Muscle of arm (tissue), 1 donor: ENCODE measurements at regions not wholly inside any gene's neighbourhood (a gene's known extent, or its start where the extent isn't known, plus 50 kb on each side); places are given as distances from the start of the nearest gene placed in this dataset.
"Not testable (repeated sequence)": the region's sequence is repeated elsewhere in the genome, so short reads cannot be mapped to it uniquely, and the experiment has no call there.

ENCODE experiments used
- DNase-seq: peaks from one replicate; pipeline ENCODE4 v3.0.0-alpha.2; 2013

DNA sequence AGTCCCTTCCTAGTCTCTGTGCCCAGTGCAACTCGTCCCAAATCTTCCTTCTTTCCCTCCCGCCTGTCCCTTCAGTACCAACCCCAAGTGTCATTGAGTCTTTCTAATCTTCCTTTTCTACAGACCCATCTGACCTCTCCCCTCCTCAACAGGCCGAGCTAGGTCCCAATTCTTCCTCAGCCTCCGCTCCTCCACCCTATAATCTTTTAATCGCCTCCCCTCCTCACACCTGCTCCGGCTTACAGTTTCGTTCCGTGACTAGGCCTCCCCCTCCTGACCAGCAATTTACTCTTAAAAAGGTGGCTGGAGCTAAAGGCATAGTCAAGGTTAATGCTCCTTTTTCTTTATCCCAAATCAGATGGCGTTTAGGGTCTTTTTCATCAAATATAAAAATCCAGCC is 123.1 kb upstream of the MAP2 start:
- DNase-seq: not testable (repeated sequence)

GRCh38 chr2:209305026-209305425 is 118.8 kb upstream of the MAP2 start:
- no peak for DNase-seq

DNA sequence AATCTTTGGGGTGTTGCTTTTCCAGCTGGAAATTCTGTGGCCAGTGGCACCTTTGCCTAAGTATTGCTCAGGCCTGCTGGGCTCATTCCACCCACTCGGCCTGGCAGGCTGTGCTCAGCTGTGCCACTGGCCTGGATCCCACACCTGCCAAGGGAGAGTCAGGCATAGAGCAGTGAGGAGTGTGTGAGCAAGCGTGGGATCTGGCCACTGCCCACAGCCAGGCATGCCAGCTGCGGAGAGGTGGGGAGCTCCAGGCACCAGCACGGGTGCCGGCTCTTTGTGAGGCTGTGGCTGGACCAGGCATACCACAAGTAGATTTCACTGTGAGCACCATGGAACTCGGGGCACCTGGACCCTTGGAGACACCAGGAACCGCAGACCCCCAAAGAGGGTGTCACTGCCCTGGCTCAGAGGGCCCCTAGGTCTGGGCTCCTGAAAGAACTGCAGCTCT is 118.1 kb upstream of the MAP2 start:
- no peak for DNase-seq

GRCh38 chr2:209307161-209308001 is 116.5 kb upstream of the MAP2 start:
- DNase-seq: no peak

DNA sequence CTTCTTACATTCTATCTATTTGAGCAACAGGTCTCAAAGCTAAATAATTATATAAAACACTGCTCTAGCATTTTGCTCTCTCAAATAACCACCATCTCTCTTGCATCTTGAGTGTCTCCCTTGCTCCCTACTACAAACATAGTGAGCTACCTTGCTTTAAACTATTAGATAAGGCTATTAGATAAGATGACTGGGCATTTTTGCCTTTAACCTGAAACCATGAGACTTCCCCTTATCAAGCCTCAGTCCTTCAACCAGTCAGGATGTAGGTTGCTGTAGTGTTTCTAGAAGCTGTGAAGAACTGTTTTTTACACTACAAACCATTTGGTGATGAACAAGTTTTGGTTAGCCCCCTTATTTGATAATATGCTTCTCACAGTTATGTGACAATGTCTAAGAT is 115.4 kb upstream of the MAP2 start:
- DNase-seq: no peak

DNA sequence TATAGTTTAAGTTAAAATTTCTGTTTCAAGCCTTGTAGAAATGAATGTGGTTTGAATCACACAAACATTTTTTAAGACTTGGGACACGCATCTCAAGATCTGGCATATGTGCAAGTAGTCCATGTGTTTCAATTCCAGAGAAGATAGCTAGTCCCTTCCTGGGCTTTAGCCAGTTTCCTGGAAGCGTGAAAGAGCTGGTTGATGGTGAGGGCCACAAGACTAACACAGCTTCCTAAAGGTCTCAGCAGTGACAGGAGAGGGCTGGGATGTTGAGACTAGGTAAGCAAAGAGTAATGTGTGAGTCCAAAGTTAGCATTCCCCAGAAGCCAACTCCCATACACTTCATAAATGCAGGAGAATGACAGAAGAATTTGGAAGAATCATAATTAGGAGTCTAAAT is 111.9 kb upstream of the MAP2 start:
- DNase-seq: no peak

- not testable (repeated sequence) for DNase-seq
Measured at GRCh38 chr2:209312450-209312849, 111.4 kb upstream of the MAP2 start.

DNA sequence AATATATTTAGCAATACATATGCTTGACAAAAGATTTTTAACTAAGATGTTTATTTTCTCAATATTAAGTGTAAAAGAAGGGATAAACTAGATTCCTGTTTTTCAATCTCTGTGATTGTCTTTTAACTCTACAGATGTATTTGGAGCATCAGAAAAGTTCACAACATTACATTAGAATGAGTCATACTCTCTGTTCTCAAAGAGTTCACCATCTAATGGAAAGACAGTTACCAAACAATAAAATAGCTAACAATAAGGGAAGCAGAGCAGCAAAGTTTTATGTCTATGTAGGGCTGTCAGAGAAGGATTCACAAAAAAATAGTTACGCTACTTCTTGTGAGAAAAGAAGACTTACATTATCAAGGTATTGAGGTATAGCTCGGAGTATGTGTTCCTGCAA is 109.2 kb upstream of the MAP2 start:
- DNase-seq: no peak

DNA sequence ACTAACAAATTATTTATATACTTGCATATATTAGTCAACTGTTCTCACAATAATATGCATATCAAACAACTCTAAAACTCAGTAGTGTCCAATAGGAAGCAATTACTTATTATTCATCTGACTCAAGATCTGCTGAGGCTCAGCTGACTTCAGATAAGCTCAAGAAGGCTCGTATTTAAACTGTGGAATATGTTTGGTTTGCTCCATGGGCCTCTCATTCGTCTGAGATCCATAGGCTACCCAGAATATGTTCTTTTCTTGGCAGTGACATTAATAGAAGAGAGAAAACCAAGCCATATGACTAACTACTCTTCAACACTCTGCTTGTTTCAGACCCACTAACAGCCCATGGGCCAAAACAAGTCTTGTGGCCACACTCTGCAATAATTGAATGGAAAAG is 107.7 kb upstream of the MAP2 start:
- DNase-seq: no peak

DNA sequence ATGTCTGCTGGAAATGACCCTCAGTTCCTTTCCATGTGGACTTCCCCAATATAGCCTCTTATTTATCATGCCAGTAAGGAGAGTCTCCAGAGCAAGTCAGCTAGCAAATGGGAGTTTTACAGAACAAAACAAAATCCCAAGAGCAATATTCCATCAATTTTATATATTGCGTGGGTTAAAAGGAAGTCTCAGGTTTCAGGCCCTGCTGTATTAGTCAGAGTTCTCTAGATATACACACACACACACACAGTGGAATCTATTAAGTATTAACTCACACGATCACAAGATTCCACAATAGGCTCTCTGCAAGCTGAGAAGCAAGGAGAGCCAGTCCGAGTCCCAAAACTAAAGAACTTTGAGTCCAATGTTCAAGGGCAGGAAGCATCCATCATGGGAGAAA is 102.8 kb upstream of the MAP2 start:
- DNase-seq: no peak

DNA sequence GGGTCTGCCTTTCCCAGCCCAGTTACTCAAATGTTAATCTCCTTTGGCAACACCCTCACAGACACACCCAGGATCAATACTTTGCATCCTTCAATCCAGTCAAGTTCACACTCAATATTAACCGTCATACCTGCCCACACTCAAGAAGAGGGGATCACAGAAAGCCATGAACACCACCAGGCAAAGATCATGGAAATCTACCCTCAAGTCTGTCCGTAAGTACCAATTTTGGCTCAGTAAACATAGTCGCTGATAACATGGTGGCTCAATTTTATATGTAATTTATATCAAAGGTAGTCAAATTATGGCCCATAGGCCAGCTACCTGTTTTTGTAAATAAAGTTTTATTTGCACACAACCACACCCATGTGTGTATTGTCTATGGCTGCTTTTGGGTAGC is 102.3 kb upstream of the MAP2 start:
- no peak for DNase-seq

GRCh38 chr2:209322041-209322440 is 101.8 kb upstream of the MAP2 start:
- no peak for DNase-seq

- DNase-seq: no peak
Measured at GRCh38 chr2:209322905-209323512, 100.8 kb upstream of the MAP2 start.

GRCh38 chr2:209323738-209324137 is 100.1 kb upstream of the MAP2 start:
- no peak for DNase-seq

GRCh38 chr2:209324281-209324680 is 99.6 kb upstream of the MAP2 start:
- DNase-seq: no peak

DNA sequence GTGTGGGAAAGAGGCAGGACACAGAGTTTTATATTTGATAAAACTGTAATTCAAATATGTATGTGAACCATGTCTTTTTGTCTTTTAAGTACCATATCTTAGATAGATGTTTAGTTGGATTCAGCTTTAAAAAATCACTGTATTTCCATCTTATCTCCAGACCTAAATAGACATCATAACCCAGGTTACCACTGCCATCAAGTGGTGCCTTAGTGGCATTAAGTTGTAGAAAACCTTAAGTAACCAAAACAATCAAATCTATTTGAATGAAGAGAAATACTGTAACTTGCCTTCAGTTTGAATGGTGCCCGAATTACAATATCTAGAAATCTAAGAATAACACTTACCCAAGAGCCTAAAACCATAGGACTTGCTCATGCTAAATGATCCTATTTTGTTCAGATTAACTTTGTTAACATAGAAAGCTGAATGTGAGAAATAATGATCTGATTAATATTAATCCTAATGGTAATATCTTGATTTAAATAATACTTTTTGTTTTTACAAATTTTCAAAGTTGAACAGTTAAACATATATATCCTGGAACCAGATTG is 92.5 kb upstream of the MAP2 start:
- DNase-seq: peak; percentile 8

GRCh38 chr2:209334188-209335017 is 89.4 kb upstream of the MAP2 start:
- peak; percentile 61 for DNase-seq

DNA sequence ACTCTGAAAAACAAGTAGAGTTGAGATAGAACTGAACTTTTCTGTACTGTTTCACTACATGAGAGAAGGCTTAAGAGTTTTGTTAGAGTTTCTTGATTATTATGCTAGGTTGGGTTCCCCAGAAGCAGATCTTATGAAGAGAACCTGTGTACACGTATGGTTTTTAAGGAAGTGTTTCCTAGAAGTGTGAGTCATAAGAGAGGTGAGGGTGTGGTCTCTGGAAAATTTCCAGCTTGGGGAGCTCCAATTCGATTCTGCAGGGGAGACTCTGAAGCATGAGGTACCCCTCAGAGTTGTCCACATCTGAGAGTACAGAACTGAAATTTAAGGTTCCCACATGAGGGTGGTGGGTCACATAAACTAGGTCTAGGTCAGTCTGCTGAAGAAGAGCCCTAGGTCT is 83.3 kb upstream of the MAP2 start:
- DNase-seq: no peak

- DNase-seq: no peak
Measured at GRCh38 chr2:209344349-209344748, 79.5 kb upstream of the MAP2 start.

DNA sequence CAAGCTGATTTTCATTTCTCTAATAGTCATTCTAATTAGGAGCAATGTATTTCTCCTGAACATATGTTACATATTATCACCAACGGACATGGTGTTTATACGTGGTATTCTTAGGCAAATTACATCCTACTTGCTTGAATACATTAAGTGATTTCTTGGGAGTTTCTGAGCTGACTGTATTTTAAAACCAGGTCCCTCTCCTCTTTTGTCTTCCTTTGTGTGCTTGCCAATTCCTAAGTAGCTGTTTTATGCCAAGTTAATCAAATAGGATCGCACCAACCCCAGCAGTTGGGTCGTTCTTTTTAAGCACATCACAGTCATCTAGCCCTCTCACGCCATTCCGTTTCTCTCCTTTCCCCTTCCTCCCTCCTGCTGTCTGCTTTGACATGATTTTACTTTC is 75.4 kb upstream of the MAP2 start:
- no peak for DNase-seq

GRCh38 chr2:209351636-209352035 is 72.2 kb upstream of the MAP2 start:
- DNase-seq: no peak

DNA sequence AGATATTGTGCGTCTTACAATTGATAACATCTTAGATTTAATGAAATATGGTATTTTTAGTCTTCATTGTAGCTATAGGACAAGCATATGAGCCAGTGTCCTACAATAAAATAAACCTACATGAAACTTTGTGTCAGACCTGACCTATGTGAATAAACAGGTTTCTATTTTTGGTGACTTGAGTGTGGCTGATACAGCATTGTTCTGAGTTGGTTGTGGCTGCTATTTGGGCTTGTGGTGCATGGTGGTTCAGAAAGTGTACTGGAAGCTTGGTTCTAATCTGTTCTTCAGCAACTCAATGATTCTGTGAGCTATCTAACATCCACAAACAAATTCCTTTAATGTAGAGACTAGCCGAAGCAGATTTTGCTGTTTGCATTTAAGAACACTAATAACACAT is 64.9 kb upstream of the MAP2 start:
- DNase-seq: no peak
